IMR-90 (cell line): ENCODE measurements at regions not wholly inside any gene's neighbourhood (a gene's known extent, or its start where the extent isn't known, plus 50 kb on each side); places are given as distances from the start of the nearest gene placed in this dataset.

ENCODE experiments used
- NFE2L2 ChIP-seq: fragments of 150-350 bp; IDR thresholded peaks from 2 replicates; pipeline ENCODE4 v1.6.1; 2016; ENCODE audit warnings: low read depth, mild to moderate bottlenecking, low read length
- TF ChIP-seq, protein P1 (sequence below): conservative IDR thresholded peaks from 2 replicates; pipeline ENCODE4 v1.5.1; 2012; ENCODE audit warnings: mild to moderate bottlenecking, low read depth, low read length, improper control_type of control experiment
- TF ChIP-seq, protein P2 (sequence below): fragments of 150-350 bp; IDR thresholded peaks from 2 replicates; pipeline ENCODE4 v1.6.1; 2017; ENCODE audit warnings: mild to moderate bottlenecking, antibody characterized with exemption, low read length, low read depth

DNA sequence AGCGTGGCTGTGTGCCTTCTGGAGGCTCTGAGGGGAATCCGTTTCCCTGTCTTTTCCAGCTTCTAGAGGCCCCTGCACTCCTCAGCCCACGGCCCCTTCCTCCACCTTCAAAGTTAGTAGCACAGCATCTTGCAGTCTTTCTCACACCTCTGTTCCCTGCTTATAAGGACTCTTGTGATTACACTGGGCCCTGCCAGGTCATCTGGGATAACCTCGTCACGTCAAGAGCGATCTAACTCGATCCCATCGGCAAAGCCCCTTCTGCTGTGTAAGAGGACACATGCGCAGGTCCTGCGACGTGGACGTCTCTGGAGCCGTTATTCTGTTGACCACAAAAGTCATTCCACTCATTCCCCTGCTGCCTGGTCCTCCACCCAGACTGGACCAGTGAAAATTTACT lies 159.2 kb downstream of the BMP7 start:
- no peak for TF ChIP-seq NFE2L2
- TF ChIP-seq, protein P1, sequence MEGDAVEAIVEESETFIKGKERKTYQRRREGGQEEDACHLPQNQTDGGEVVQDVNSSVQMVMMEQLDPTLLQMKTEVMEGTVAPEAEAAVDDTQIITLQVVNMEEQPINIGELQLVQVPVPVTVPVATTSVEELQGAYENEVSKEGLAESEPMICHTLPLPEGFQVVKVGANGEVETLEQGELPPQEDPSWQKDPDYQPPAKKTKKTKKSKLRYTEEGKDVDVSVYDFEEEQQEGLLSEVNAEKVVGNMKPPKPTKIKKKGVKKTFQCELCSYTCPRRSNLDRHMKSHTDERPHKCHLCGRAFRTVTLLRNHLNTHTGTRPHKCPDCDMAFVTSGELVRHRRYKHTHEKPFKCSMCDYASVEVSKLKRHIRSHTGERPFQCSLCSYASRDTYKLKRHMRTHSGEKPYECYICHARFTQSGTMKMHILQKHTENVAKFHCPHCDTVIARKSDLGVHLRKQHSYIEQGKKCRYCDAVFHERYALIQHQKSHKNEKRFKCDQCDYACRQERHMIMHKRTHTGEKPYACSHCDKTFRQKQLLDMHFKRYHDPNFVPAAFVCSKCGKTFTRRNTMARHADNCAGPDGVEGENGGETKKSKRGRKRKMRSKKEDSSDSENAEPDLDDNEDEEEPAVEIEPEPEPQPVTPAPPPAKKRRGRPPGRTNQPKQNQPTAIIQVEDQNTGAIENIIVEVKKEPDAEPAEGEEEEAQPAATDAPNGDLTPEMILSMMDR = no peak
- TF ChIP-seq, protein P2, sequence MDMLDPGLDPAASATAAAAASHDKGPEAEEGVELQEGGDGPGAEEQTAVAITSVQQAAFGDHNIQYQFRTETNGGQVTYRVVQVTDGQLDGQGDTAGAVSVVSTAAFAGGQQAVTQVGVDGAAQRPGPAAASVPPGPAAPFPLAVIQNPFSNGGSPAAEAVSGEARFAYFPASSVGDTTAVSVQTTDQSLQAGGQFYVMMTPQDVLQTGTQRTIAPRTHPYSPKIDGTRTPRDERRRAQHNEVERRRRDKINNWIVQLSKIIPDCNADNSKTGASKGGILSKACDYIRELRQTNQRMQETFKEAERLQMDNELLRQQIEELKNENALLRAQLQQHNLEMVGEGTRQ = no peak
